Heart right ventricle (tissue), 16 donors: ENCODE measurements at regions not wholly inside any gene's neighbourhood (a gene's known extent, or its start where the extent isn't known, plus 50 kb on each side); places are given as distances from the start of the nearest gene placed in this dataset.
A peak's percentile ranks its signal among the peaks of the same experiment; 100 is the strongest.

Experiments used
- ATAC-seq, 8 donors: fragments of 200-7000 bp; cut with Tn5 transposase; one replicate each; pipeline ENCODE4 v1.9.1; 2020; ENCODE audit warnings: mild to moderate bottlenecking in 8 of 8, moderate library complexity in 8 of 8, moderate number of reproducible peaks in 1 of 8
- DNase-seq, 2 donors: peaks; one replicate each; pipeline ENCODE4 v3.0.0-alpha.2; 2020
- H3K27ac ChIP-seq, 10 donors: fragments of 200-600 bp; sonication (generic) in 2 of 10; one replicate each; pipeline versions ENCODE4 v1.5.0 to v1.8.0; 2020 to 2022; ENCODE audit warnings: mild to moderate bottlenecking in 3 of 10
- H3K27me3 ChIP-seq, 7 donors: fragments of 200-600 bp; one replicate each; pipeline ENCODE4 v1.8.0; 2021 to 2022; ENCODE audit warnings: mild to moderate bottlenecking in 2 of 7
- H3K36me3 ChIP-seq, 9 donors: fragments of 200-600 bp; sonication (generic) in 1 of 9; one replicate each; pipeline versions ENCODE4 v1.5.0 to v1.8.0; 2020 to 2022; ENCODE audit warnings: mild to moderate bottlenecking in 2 of 9
- H3K4me1 ChIP-seq, 9 donors: fragments of 200-600 bp; sonication (generic) in 1 of 9; one replicate each; pipeline versions ENCODE4 v1.5.0 to v1.8.0; 2020 to 2022; ENCODE audit warnings: mild to moderate bottlenecking in 4 of 9
- H3K4me3 ChIP-seq, 10 donors: fragments of 200-600 bp; sonication (generic) in 2 of 10; one replicate each; pipeline versions ENCODE4 v1.5.0 to v1.8.0; 2020 to 2022; ENCODE audit warnings: mild to moderate bottlenecking in 7 of 10, moderate library complexity in 2 of 10
- H3K9me3 ChIP-seq, 11 donors: fragments of 200-600 bp in 10 of 11; sonication (generic) in 2 of 11; one replicate each; pipeline versions ENCODE4 v1.5.0 to v1.8.0; 2013 to 2022; ENCODE audit warnings: mild to moderate bottlenecking in 2 of 11, control low read depth in 1 of 11, moderate library complexity in 1 of 11
- CTCF ChIP-seq, 9 donors: fragments of 200-600 bp; sonication (generic) in 2 of 9; IDR thresholded peaks; one replicate each; pipeline versions ENCODE4 v1.5.0 to v1.8.0; 2021 to 2022; ENCODE audit warnings: antibody characterized with exemption in 9 of 9, mild to moderate bottlenecking in 5 of 9, moderate library complexity in 1 of 9
- WGBS, 2 donors: extraction: QIAGEN DNeasy Blood & Tissue Kit; methylation state at CpG; one replicate each; pipeline ENCODE4 v1.1.7; 2013; ENCODE audit warnings: inconsistent platforms in 1 of 2; 5-methylcytosine and 5-hydroxymethylcytosine counted together
- intact Hi-C, 10 donors: fragments of 100-400 bp; cut with DNase I; formaldehyde crosslinking; loops; one replicate each; pipeline versions ENCODE4 v1.11.1 to v1.14.2; 2022
- donor health status: Arrhythmogenic right ventricular cardiomyopathy.
- donor health status: ischemic (EF 13 %, LVEDD 7.1; RV severe dilation, severe dysfunction).
- donor health status: healthy with polysubstance abuse.
- donor health status: DM: no; HTN: yes; CAD: no.
- donor health status: DM: no; HTN: no; CAD: no.
- donor health status: ischemic (EF 25% LVEDD 6.9; RV normal size, moderate dysfunction).
- donor health status: ischemic (EF 25% LVEDD 5.7; RV mildly dilated, moderate dysfunction).
- donor health status: healthy.
- donor health status: DM: yes; HTN: yes; CAD: no.
- donor health status: Ischemic cardiomyopathy.
- donor health status: ischemic (EF 35%, LVEDD 5.7; RV mildly dilated, moderate dysfunction).
- donor health status: nonischemic (EF 11% LVEDD 7.7; RV severe dilation, severe dysfunction).
- donor health status: DM: yes; HTN: yes; CAD: no.
- donor health status: PGD.
- donor health status: ischemic (EF 29% LVEDD 5.4; RV normal size, mild dysfunction).
- donor health status: nonischemic (EF 23%, LVEDD 6.1; RV moderate dilation, normal function).

GRCh38 chr10:56836659-56837058 lies 475.6 kb upstream of the ZWINT start:
- intact Hi-C loops, result no loop called here
- Histone ChIP-seq H3K4me3 (no peak overlapping the region), H3K27me3 (no peaks in the 10 kb centered on the region), H3K27ac (no peak overlapping the region), H3K4me1 (no peaks in the 10 kb centered on the region), H3K36me3 (no peaks in the 10 kb centered on the region), H3K9me3 (no peaks in the 10 kb centered on the region)
- no peak for TF ChIP-seq CTCF (IDR thresholded peaks at IDR 0.05)
- DNase-seq (no peak), ATAC-seq (no peak)

DNA sequence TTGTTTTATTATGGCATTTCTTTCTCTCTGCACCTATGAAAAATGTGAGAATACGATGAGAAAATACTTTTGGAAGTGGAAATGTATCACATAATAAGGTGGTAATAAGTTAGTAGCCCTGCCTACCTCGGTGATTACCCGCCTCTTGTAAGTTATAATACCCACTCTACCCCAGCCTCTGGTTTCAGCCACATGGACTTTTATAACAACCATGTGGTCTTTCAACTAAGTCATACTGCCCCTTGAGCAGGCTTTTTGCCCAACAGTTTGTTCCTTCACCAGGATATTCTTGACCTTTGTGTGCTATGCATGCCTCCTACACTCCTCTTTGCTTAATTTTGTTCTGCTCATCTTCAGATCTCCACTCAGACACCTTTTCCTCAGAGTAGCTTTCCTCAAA lies 470.6 kb upstream of the ZWINT start:
- ATAC-seq (no peak), DNase-seq (no peak)
- Histone ChIP-seq H3K4me1 (no peaks in the 10 kb centered on the region), H3K27me3 (no peaks in the 10 kb centered on the region), H3K27ac (no peak overlapping the region), H3K36me3 (no peaks in the 10 kb centered on the region), H3K4me3 (no peak overlapping the region), H3K9me3 (peaks cover 0 to 20% (median 0%) of the 10 kb centered on the region in 11 donors)
- TF ChIP-seq CTCF (IDR thresholded peaks at IDR 0.05), result no peak
- 46 to 63% methylated on average over 3 of the region's 3 CpGs for WGBS, 2 donors
- intact Hi-C loops, result no loop called here

DNA sequence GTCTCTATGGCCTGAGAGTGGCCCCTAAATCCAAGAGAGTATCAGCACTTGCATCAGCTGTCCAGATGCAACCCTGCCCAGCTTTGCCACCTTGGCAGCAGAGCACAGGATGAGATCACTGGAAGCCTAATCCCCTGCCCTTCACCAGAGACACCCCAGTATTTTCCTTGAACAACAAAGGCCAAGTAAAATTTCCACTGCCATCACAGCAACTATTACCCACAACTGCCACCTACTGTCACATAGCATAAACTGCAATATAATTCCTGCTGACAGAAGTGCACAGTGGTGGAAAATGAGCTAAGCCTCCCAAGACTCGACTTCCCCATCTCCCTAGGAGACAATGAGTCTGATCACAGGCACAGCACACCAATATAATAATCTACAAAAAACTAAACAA lies 462.8 kb upstream of the ZWINT start:
- H3K4me1 ChIP-seq, result no peaks in the 10 kb centered on the region
- H3K36me3 ChIP-seq, result no peaks in the 10 kb centered on the region
- TF ChIP-seq CTCF (IDR thresholded peaks at IDR 0.05), result peak in 1 of 9 donors; percentile 9
- ATAC-seq (no peak), DNase-seq (no peak)
- intact Hi-C loops, result no loop called here
- no peak overlapping the region for H3K27ac ChIP-seq
- H3K27me3 ChIP-seq, result no peaks in the 10 kb centered on the region
- 34 to 55% methylated on average over 1 of the region's 1 CpG for WGBS, 2 donors
- H3K9me3 ChIP-seq, result peaks cover 0 to 62% (median 4%) of the 10 kb centered on the region in 11 donors
- H3K4me3 ChIP-seq, result no peak overlapping the region

GRCh38 chr10:56805022-56805421 lies 444.0 kb upstream of the ZWINT start:
- peaks cover 0 to 4% (median 0%) of the 10 kb centered on the region in 11 donors for H3K9me3 ChIP-seq
- H3K27ac ChIP-seq, result no peak overlapping the region
- intact Hi-C loops, result no loop called here
- ATAC-seq (no peak), DNase-seq (no peak)
- H3K4me3 ChIP-seq, result no peak overlapping the region
- H3K36me3 ChIP-seq, result no peaks in the 10 kb centered on the region
- TF ChIP-seq CTCF (IDR thresholded peaks at IDR 0.05), result no peak
- H3K4me1 ChIP-seq, result no peaks in the 10 kb centered on the region
- H3K27me3 ChIP-seq, result no peaks in the 10 kb centered on the region
- 25 to 34% methylated on average over 1 of the region's 1 CpG for WGBS, 2 donors

DNA sequence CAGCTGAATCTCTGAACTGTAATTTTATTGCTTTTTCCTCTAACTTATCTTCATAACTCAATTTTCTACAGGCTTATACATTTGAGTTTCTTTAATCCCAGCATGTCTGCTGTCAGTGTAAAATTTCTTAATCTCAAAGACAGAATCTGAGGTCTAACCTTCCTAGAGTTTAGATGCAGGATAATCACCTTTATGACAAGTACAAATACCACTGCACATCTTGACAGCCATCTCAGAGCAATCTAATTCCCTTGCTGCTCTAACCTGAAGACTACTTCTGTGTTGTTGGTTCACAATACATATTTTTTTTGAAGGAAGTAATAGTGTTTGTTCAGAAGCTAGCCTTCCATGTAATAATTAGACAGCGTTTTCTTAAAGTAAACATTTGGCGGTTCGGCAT lies 424.2 kb upstream of the ZWINT start:
- no peaks in the 10 kb centered on the region for H3K4me1 ChIP-seq
- ATAC-seq (no peak), DNase-seq (no peak)
- WGBS, 2 donors, result 59 to 74% methylated on average over 3 of the region's 3 CpGs
- H3K36me3 ChIP-seq, result no peaks in the 10 kb centered on the region
- no peak overlapping the region for H3K4me3 ChIP-seq
- H3K9me3 ChIP-seq, result peaks cover 0 to 10% (median 0%) of the 10 kb centered on the region in 11 donors
- TF ChIP-seq CTCF (IDR thresholded peaks at IDR 0.05), result no peak
- intact Hi-C loops, result no loop called here
- H3K27ac ChIP-seq, result no peak overlapping the region
- no peaks in the 10 kb centered on the region for H3K27me3 ChIP-seq
